Astrocyte (in vitro differentiated cells and primary cell): ENCODE measurements at regions not wholly inside any gene's neighbourhood (a gene's known extent, or its start where the extent isn't known, plus 50 kb on each side); places are given as distances from the start of the nearest gene placed in this dataset.

ENCODE experiments used
- DNase-seq: peaks from one replicate; pipeline ENCODE4 v3.0.0-alpha.2; 2010; ENCODE audit warnings: low read depth
- FAIRE-seq: peaks from 2 replicates; lab custom pipeline; 2011; peaks lifted over from hg19 to GRCh38; lab: Jason Lieb, UNC
- H2AFZ ChIP-seq: 2 replicates; pipeline ENCODE4 v1.6.0; 2012; ENCODE audit warnings: low read depth, low read length, inconsistent platforms
- H3K27ac ChIP-seq: 2 replicates; pipeline ENCODE4 v1.5.1; 2011; ENCODE audit warnings: low read depth, low read length, inconsistent platforms
- H3K27me3 ChIP-seq: 2 replicates; pipeline ENCODE4 v1.6.0; 2011; ENCODE audit warnings: low read length, inconsistent platforms; ENCODE audit not compliant: insufficient read depth
- H3K36me3 ChIP-seq: 2 replicates; pipeline ENCODE4 v1.5.1; 2011; ENCODE audit warnings: low read length, inconsistent platforms; ENCODE audit not compliant: insufficient read depth
- H3K4me1 ChIP-seq: 2 replicates; pipeline ENCODE4 v1.5.1; 2011; ENCODE audit warnings: low read length, inconsistent platforms; ENCODE audit not compliant: insufficient read depth
- H3K4me2 ChIP-seq: 2 replicates; pipeline ENCODE4 v1.6.0; 2012; ENCODE audit warnings: low read length, inconsistent platforms
- H3K4me3 ChIP-seq: 2 replicates; pipeline ENCODE4 v1.5.1; 2011; ENCODE audit warnings: low read depth, mild to moderate bottlenecking, low read length, inconsistent platforms; ENCODE audit not compliant: insufficient read depth
- H3K79me2 ChIP-seq: 2 replicates; pipeline ENCODE4 v1.6.0; 2012; ENCODE audit warnings: mild to moderate bottlenecking, low read length, inconsistent platforms; ENCODE audit not compliant: insufficient read depth
- H3K9ac ChIP-seq: 2 replicates; pipeline ENCODE4 v1.6.0; 2012; ENCODE audit warnings: mild to moderate bottlenecking, low read length, inconsistent platforms
- H3K9me3 ChIP-seq: 2 replicates; pipeline ENCODE4 v1.5.1; 2012; ENCODE audit warnings: low read depth, mild to moderate bottlenecking, low read length, inconsistent platforms; ENCODE audit not compliant: insufficient read depth
- H4K20me1 ChIP-seq: 2 replicates; pipeline ENCODE4 v1.6.0; 2012; ENCODE audit warnings: low read length, inconsistent platforms; ENCODE audit not compliant: insufficient read depth
- H3K27ac Mint-ChIP-seq: one replicate; pipeline ENCODE4 v1.8.0; 2021; ENCODE audit warnings: mild to moderate bottlenecking, mixed read lengths; ENCODE audit not compliant: unreplicated experiment
- H3K27me3 Mint-ChIP-seq: one replicate; pipeline ENCODE4 v1.8.0; 2021; ENCODE audit warnings: low read depth, mixed read lengths; ENCODE audit not compliant: unreplicated experiment
- H3K36me3 Mint-ChIP-seq: one replicate; pipeline ENCODE4 v1.8.0; 2021; ENCODE audit warnings: low read depth, mixed read lengths; ENCODE audit not compliant: unreplicated experiment
- H3K4me1 Mint-ChIP-seq: one replicate; pipeline ENCODE4 v1.8.0; 2021; ENCODE audit warnings: low read depth, mixed read lengths; ENCODE audit not compliant: unreplicated experiment
- H3K4me3 Mint-ChIP-seq: one replicate; pipeline ENCODE4 v1.8.0; 2021; ENCODE audit warnings: mild to moderate bottlenecking, moderate library complexity, mixed read lengths; ENCODE audit not compliant: unreplicated experiment
- H3K9me3 Mint-ChIP-seq: one replicate; pipeline ENCODE4 v1.8.0; 2021; ENCODE audit warnings: mild to moderate bottlenecking, mixed read lengths; ENCODE audit not compliant: unreplicated experiment
- EZH2 ChIP-seq: IDR thresholded peaks from 2 replicates; pipeline ENCODE4 v1.6.1; 2012; ENCODE audit warnings: mild to moderate bottlenecking, low read length, inconsistent platforms; ENCODE audit not compliant: insufficient read depth
- TF ChIP-seq, protein P1 (sequence below): IDR thresholded peaks from 2 replicates; pipeline ENCODE4 v1.5.1; 2011; ENCODE audit warnings: low read depth, mild to moderate bottlenecking, inconsistent platforms, low read length, moderate library complexity; ENCODE audit not compliant: insufficient read depth

- TF ChIP-seq, protein P1, sequence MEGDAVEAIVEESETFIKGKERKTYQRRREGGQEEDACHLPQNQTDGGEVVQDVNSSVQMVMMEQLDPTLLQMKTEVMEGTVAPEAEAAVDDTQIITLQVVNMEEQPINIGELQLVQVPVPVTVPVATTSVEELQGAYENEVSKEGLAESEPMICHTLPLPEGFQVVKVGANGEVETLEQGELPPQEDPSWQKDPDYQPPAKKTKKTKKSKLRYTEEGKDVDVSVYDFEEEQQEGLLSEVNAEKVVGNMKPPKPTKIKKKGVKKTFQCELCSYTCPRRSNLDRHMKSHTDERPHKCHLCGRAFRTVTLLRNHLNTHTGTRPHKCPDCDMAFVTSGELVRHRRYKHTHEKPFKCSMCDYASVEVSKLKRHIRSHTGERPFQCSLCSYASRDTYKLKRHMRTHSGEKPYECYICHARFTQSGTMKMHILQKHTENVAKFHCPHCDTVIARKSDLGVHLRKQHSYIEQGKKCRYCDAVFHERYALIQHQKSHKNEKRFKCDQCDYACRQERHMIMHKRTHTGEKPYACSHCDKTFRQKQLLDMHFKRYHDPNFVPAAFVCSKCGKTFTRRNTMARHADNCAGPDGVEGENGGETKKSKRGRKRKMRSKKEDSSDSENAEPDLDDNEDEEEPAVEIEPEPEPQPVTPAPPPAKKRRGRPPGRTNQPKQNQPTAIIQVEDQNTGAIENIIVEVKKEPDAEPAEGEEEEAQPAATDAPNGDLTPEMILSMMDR = no peak
- TF ChIP-seq EZH2 = no peak
- H3K36me3 Mint-ChIP-seq = no peaks in the 10 kb centered on the region
- H3K27me3 ChIP-seq = no peaks in the 10 kb centered on the region
- H3K4me1 Mint-ChIP-seq = peaks cover 16% of the 10 kb centered on the region
- no peak overlapping the region for H3K4me3 ChIP-seq
- peaks cover 2% of the 10 kb centered on the region for H3K27me3 Mint-ChIP-seq
- FAIRE-seq = peak; percentile 37
- peak; percentile 74 for DNase-seq
- no peak overlapping the region for H3K4me3 Mint-ChIP-seq
- H2AFZ ChIP-seq = no peak overlapping the region
- peak overlapping the region; percentile 45 for H3K9ac ChIP-seq
- no peaks in the 10 kb centered on the region for H4K20me1 ChIP-seq
- H3K4me2 ChIP-seq = peak overlapping the region; percentile 56
- no peaks in the 10 kb centered on the region for H3K9me3 Mint-ChIP-seq
- no peaks in the 10 kb centered on the region for H3K9me3 ChIP-seq
- H3K79me2 ChIP-seq = no peaks in the 10 kb centered on the region
- H3K36me3 ChIP-seq = no peaks in the 10 kb centered on the region
- peak overlapping the region; percentile 92 for H3K27ac Mint-ChIP-seq
- peaks cover 25% of the 10 kb centered on the region for H3K4me1 ChIP-seq
- H3K27ac ChIP-seq = peak overlapping the region; percentile 52
Measured at GRCh38 chr1:8169364-8170058, 143.4 kb upstream of the ERRFI1 start.

- no peaks in the 10 kb centered on the region for H3K36me3 ChIP-seq
- peaks cover 25% of the 10 kb centered on the region for H3K4me1 ChIP-seq
- Mint-ChIP-seq H3K36me3 (no peaks in the 10 kb centered on the region), H3K27me3 (peaks cover 2% of the 10 kb centered on the region), H3K4me3 (no peak overlapping the region), H3K9me3 (no peaks in the 10 kb centered on the region), H3K4me1 (peaks cover 16% of the 10 kb centered on the region), H3K27ac (no peak overlapping the region)
- DNase-seq (no peak), FAIRE-seq (no peak)
- H3K27me3 ChIP-seq = no peaks in the 10 kb centered on the region
- H3K79me2 ChIP-seq = no peaks in the 10 kb centered on the region
- no peak overlapping the region for H3K27ac ChIP-seq
- TF ChIP-seq EZH2 = no peak
- TF ChIP-seq, protein P1 = no peak
- no peaks in the 10 kb centered on the region for H3K9me3 ChIP-seq
- no peak overlapping the region for H3K9ac ChIP-seq
- no peak overlapping the region for H2AFZ ChIP-seq
- no peaks in the 10 kb centered on the region for H4K20me1 ChIP-seq
- no peak overlapping the region for H3K4me2 ChIP-seq
- no peak overlapping the region for H3K4me3 ChIP-seq
Measured at GRCh38 chr1:8167936-8168335, 141.8 kb upstream of the ERRFI1 start.

DNA sequence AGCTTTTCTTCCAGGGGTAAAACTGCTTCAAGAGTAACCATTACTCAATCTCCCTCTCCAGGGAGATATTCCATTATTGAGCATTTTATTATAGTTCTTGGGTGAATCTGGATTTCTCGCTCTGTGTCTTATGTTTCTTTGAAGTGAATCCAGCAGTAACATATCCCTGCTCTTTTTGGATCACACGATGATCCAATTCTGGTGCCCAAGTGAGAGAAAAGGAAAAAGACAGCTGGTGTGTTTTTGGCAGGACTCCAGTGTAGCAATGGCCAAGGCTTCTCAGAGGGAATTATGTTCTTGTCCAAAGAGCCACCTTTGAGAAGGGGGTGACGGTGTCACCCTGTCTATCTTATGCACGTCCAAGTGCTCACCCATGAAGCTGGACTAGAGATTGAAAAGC is 140.3 kb upstream of the ERRFI1 start:
- no peak overlapping the region for H3K4me2 ChIP-seq
- no peak for FAIRE-seq
- no peak overlapping the region for H3K27ac Mint-ChIP-seq
- no peak overlapping the region for H2AFZ ChIP-seq
- H4K20me1 ChIP-seq = no peaks in the 10 kb centered on the region
- H3K27me3 ChIP-seq = no peaks in the 10 kb centered on the region
- no peak for DNase-seq
- H3K4me3 ChIP-seq = no peak overlapping the region
- peaks cover 5% of the 10 kb centered on the region for H3K36me3 Mint-ChIP-seq
- no peaks in the 10 kb centered on the region for H3K9me3 ChIP-seq
- no peaks in the 10 kb centered on the region for H3K79me2 ChIP-seq
- no peak overlapping the region for H3K4me3 Mint-ChIP-seq
- TF ChIP-seq EZH2 = no peak
- TF ChIP-seq, protein P1 = no peak
- H3K36me3 ChIP-seq = no peaks in the 10 kb centered on the region
- H3K27me3 Mint-ChIP-seq = peaks cover 9% of the 10 kb centered on the region
- H3K27ac ChIP-seq = no peak overlapping the region
- H3K4me1 Mint-ChIP-seq = peaks cover 16% of the 10 kb centered on the region
- H3K4me1 ChIP-seq = peaks cover 25% of the 10 kb centered on the region
- no peak overlapping the region for H3K9ac ChIP-seq
- H3K9me3 Mint-ChIP-seq = no peaks in the 10 kb centered on the region
